ENCODE measurements at regions not wholly inside any gene's neighbourhood (a gene's known extent, or its start where the extent isn't known, plus 50 kb on each side); places are given as distances from the start of the nearest gene placed in this dataset.

DNA sequence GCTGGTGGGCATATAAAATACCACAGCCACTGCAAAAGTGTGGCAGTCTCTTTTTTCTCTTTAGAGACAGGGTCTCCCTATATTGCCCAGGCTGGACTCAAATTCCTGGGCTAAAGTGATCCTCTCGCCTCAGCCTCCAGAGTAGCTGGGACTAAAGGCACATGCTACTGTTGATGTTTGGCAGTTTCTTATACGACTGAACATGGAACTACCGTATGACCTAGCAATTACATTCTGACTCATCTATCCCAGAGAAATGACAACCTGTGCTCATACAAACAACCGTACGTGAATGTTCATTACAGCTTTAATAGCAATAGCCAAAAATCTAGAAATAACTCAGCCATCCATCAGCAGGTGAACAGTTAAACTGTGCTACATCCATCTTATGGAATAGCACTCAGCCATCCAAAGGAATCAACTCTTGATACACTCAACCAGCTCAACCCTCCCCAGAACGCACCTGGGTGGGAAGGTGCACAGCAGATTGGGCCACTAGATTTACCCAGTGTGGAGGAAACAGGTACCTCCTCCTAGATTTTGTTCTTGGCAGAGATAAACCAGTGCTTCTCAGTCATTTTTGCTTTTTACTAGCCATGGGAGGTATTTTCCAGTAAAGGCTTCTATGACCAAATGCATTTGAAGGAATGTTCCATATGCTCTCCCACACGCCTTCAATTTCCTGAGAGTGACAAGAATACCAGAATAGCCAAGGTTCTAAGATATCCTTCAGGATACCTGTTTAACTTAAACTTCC lies 130.5 kb downstream of the MED15 start:
- Histone ChIP-seq H3K4me1 (no peaks in the 10 kb centered on the region), H3K4me3 (no peak overlapping the region), H3K36me3 (no peaks in the 10 kb centered on the region), H3K27me3 (replicated peaks in 1 of 7) (peaks cover 0 to 30% (median 0%) of the 10 kb centered on the region in 7 donors), H3K9me3 (peaks cover 0 to 5% (median 2%) of the 10 kb centered on the region in 8 donors), H3K27ac (no peak overlapping the region)
- DNase-seq = no peak
- TF ChIP-seq, protein P1, sequence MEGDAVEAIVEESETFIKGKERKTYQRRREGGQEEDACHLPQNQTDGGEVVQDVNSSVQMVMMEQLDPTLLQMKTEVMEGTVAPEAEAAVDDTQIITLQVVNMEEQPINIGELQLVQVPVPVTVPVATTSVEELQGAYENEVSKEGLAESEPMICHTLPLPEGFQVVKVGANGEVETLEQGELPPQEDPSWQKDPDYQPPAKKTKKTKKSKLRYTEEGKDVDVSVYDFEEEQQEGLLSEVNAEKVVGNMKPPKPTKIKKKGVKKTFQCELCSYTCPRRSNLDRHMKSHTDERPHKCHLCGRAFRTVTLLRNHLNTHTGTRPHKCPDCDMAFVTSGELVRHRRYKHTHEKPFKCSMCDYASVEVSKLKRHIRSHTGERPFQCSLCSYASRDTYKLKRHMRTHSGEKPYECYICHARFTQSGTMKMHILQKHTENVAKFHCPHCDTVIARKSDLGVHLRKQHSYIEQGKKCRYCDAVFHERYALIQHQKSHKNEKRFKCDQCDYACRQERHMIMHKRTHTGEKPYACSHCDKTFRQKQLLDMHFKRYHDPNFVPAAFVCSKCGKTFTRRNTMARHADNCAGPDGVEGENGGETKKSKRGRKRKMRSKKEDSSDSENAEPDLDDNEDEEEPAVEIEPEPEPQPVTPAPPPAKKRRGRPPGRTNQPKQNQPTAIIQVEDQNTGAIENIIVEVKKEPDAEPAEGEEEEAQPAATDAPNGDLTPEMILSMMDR (IDR thresholded peaks at IDR 0.05 in 8 of 11, conservative IDR thresholded peaks at IDR 0.05 in 3 of 11) = no peak
- TF ChIP-seq POLR2A (IDR thresholded peaks at IDR 0.05) = no peak
- TF ChIP-seq POLR2AphosphoS5 (IDR thresholded peaks at IDR 0.05) = no peak
- WGBS, 5 donors = 69 to 86% (median 73%) methylated on average over 7 of the region's 7 CpGs
- intact Hi-C loops (cut with DNase I; ENCODE audit: low total_unique reads) = no loop called here

DNA sequence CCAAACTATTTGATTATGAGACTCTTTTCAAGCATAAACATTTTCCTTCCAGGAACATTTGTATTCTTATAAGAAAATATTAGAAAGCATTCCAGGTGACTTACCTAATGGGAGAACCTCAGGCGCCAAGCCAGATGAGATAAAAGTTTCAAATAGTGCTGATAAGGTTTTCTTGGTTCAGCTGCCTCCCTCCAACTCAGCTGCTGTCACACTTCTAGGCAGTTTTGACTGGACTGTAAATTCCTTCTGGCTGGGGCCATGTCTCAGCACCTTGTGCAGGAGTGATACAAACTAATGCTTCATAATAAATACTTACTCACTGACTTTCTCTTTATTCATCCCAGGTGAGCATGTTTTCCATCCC lies 131.1 kb downstream of the MED15 start:
- H3K27ac ChIP-seq = no peak overlapping the region
- H3K4me3 ChIP-seq = no peak overlapping the region
- H3K27me3 ChIP-seq (replicated peaks in 1 of 7) = peaks cover 0 to 30% (median 0%) of the 10 kb centered on the region in 7 donors
- intact Hi-C loops (cut with DNase I; ENCODE audit: low total_unique reads) = no loop called here
- WGBS, 5 donors = 77 to 86% (median 81%) methylated on average over 1 of the region's 1 CpG
- H3K4me1 ChIP-seq = no peaks in the 10 kb centered on the region
- TF ChIP-seq POLR2AphosphoS5 (IDR thresholded peaks at IDR 0.05) = no peak
- TF ChIP-seq POLR2A (IDR thresholded peaks at IDR 0.05) = no peak
- TF ChIP-seq, protein P1 (IDR thresholded peaks at IDR 0.05 in 8 of 11, conservative IDR thresholded peaks at IDR 0.05 in 3 of 11) = no peak
- DNase-seq = no peak
- no peaks in the 10 kb centered on the region for H3K36me3 ChIP-seq
- peaks cover 0 to 5% (median 2%) of the 10 kb centered on the region in 8 donors for H3K9me3 ChIP-seq

DNA sequence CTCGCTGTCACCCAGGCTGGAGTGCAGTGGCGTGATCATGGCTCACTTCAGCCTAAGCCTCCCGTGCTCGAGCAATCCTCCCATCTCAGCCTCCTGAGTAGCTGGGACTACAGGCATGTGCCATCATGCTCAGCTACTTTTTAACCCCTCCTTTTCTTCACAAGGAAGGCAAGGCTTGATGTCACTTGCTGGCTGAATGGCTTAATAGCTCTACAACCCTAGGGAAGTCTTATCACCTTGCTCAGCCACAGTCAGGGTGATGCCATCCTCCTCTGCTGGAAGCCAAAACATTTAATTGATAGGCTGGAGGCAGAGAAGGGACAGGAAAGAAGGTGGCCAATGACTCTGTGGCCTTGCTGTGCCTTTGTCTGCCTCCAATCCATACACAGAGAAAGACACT lies 131.9 kb downstream of the MED15 start:
- Histone ChIP-seq H3K27ac (no peak overlapping the region), H3K36me3 (no peaks in the 10 kb centered on the region), H3K9me3 (peaks cover 0 to 5% (median 2%) of the 10 kb centered on the region in 8 donors), H3K4me3 (no peak overlapping the region), H3K27me3 (replicated peaks in 1 of 7) (peaks cover 0 to 28% (median 0%) of the 10 kb centered on the region in 7 donors), H3K4me1 (no peaks in the 10 kb centered on the region)
- TF ChIP-seq, protein P1 (IDR thresholded peaks at IDR 0.05 in 8 of 11, conservative IDR thresholded peaks at IDR 0.05 in 3 of 11) = no peak
- TF ChIP-seq POLR2AphosphoS5 (IDR thresholded peaks at IDR 0.05) (no peak), POLR2A (IDR thresholded peaks at IDR 0.05) (no peak)
- 86 to 94% (median 89%) methylated on average over 4 of the region's 4 CpGs for WGBS, 5 donors
- intact Hi-C loops (cut with DNase I; ENCODE audit: low total_unique reads) = no loop called here
- DNase-seq = no peak

DNA sequence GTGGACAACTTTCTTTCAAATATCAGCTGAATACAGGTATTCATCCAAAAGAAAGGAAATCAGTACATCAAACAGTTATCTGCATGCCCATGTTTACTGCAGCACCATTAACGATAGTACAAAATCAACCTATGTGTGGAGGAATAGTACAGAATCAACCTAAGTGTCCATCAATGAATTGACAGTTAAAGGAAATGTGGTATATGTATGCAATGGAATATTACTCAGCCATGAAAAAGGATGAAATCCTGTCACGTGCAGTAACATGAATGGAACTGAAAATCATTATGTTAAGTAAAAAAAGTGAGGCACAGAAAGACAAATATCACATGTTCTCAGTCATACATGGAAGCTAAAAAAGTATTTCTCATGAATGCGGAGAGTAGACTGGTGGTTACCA lies 132.3 kb downstream of the MED15 start:
- Histone ChIP-seq H3K4me3 (no peak overlapping the region), H3K27me3 (replicated peaks in 1 of 7) (peaks cover 0 to 24% (median 0%) of the 10 kb centered on the region in 7 donors), H3K4me1 (no peaks in the 10 kb centered on the region), H3K36me3 (no peaks in the 10 kb centered on the region), H3K27ac (no peak overlapping the region), H3K9me3 (peaks cover 0 to 5% (median 2%) of the 10 kb centered on the region in 8 donors)
- no peak for DNase-seq
- WGBS, 5 donors = 86 to 95% (median 88%) methylated on average over 3 of the region's 3 CpGs
- TF ChIP-seq POLR2A (IDR thresholded peaks at IDR 0.05) (no peak), POLR2AphosphoS5 (IDR thresholded peaks at IDR 0.05) (no peak)
- TF ChIP-seq, protein P1 (IDR thresholded peaks at IDR 0.05 in 8 of 11, conservative IDR thresholded peaks at IDR 0.05 in 3 of 11) = no peak
- intact Hi-C loops (cut with DNase I; ENCODE audit: low total_unique reads) = no loop called here

All from spleen (tissue), 11 donors.